Keratinocyte (primary cell): ENCODE measurements at regions not wholly inside any gene's neighbourhood (a gene's known extent, or its start where the extent isn't known, plus 50 kb on each side); places are given as distances from the start of the nearest gene placed in this dataset.

Experiments used
- DNase-seq: peaks from one replicate; pipeline ENCODE4 v3.0.0-alpha.2; 2011; ENCODE audit warnings: low read depth, missing footprints, low spot score
- FAIRE-seq: peaks from 2 replicates; lab custom pipeline; 2011; peaks lifted over from hg19 to GRCh38; lab: Jason Lieb, UNC
- H2AFZ ChIP-seq: 2 replicates; pipeline ENCODE4 v1.6.0; 2012; ENCODE audit warnings: low read length, control low read depth, inconsistent platforms; ENCODE audit not compliant: control insufficient read depth
- H3K27ac ChIP-seq: 2 replicates; pipeline ENCODE4 v1.5.1; 2011; ENCODE audit warnings: low read length; ENCODE audit not compliant: control insufficient read depth, insufficient read depth
- H3K27me3 ChIP-seq: 3 replicates; pipeline ENCODE4 v1.6.0; 2011; ENCODE audit warnings: low read length; ENCODE audit not compliant: control insufficient read depth, insufficient read depth; ENCODE audit errors: extremely low read depth
- H3K36me3 ChIP-seq, 2 experiments: 2 replicates in 1 of 2; 3 replicates in 1 of 2; pipeline ENCODE4 v1.5.1; 2011; ENCODE audit warnings: low read length in 2 of 2, mild to moderate bottlenecking in 1 of 2; ENCODE audit not compliant: control insufficient read depth in 2 of 2, insufficient read depth in 2 of 2; ENCODE audit errors: extremely low read depth in 1 of 2
- H3K4me1 ChIP-seq: 3 replicates; pipeline ENCODE4 v1.5.1; 2011; ENCODE audit warnings: low read length; ENCODE audit not compliant: control insufficient read depth, insufficient read depth; ENCODE audit errors: extremely low read depth
- H3K4me2 ChIP-seq: 3 replicates; pipeline ENCODE4 v1.6.0; 2011; ENCODE audit warnings: low read depth, low read length; ENCODE audit not compliant: control insufficient read depth, insufficient read depth; ENCODE audit errors: extremely low read depth
- H3K4me3 ChIP-seq, 3 experiments: fragments of 200-600 bp in 1 of 3; sonication (generic) in 1 of 3; 2 replicates in 2 of 3; 3 replicates in 1 of 3; pipeline ENCODE4 v1.5.1; 2011 to 2016; ENCODE audit warnings: low read length in 3 of 3, mild to moderate bottlenecking in 3 of 3, control low read depth in 2 of 3, inconsistent platforms in 1 of 3, low read depth in 1 of 3, mixed read lengths in 1 of 3, mixed run types in 1 of 3, moderate library complexity in 1 of 3; ENCODE audit not compliant: control insufficient read depth in 2 of 3, insufficient read depth in 2 of 3; ENCODE audit errors: extremely low read depth in 1 of 3
- H3K79me2 ChIP-seq: 2 replicates; pipeline ENCODE4 v1.6.0; 2012; ENCODE audit warnings: low read length; ENCODE audit not compliant: control insufficient read depth, insufficient read depth
- H3K9ac ChIP-seq: 3 replicates; pipeline ENCODE4 v1.6.0; 2011; ENCODE audit warnings: low read length; ENCODE audit not compliant: control insufficient read depth, insufficient read depth; ENCODE audit errors: extremely low read depth
- H3K9me1 ChIP-seq: 3 replicates; pipeline ENCODE4 v1.6.0; 2011; ENCODE audit warnings: low read length; ENCODE audit not compliant: control insufficient read depth, insufficient read depth; ENCODE audit errors: extremely low read depth
- H3K9me3 ChIP-seq: 2 replicates; pipeline ENCODE4 v1.5.1; 2012; ENCODE audit warnings: low read depth, low read length; ENCODE audit not compliant: control insufficient read depth
- H4K20me1 ChIP-seq: 3 replicates; pipeline ENCODE4 v1.6.0; 2011; ENCODE audit warnings: low read length; ENCODE audit not compliant: control insufficient read depth, insufficient read depth; ENCODE audit errors: extremely low read depth
- EZH2 ChIP-seq: IDR thresholded peaks from one replicate; pipeline ENCODE4 v1.6.1; 2012; ENCODE audit warnings: inconsistent platforms, mild to moderate bottlenecking, low read length, moderate library complexity
- dilution Hi-C: fragments of 300-500 bp; cut with MboI; formaldehyde crosslinking; loops from one replicate; pipeline ENCODE4 v1.7.0; 2020; ENCODE audit warnings: low sequenced_read_pairs; ENCODE audit not compliant: extremely low pct_ligation_motif_present
- TF ChIP-seq, protein P1 (sequence below), 3 experiments: IDR thresholded peaks in 1 of 3; conservative IDR thresholded peaks in 1 of 3; optimal IDR thresholded peaks in 1 of 3; 2 replicates in 2 of 3; 3 replicates in 1 of 3; pipeline versions ENCODE3 to v1.5.1; 2011; ENCODE audit warnings: low read length in 3 of 3, mild to moderate bottlenecking in 3 of 3, moderate library complexity in 2 of 3, control low read depth in 1 of 3, inconsistent platforms in 1 of 3; ENCODE audit not compliant: insufficient read depth in 2 of 3; ENCODE audit errors: extremely low read depth in 1 of 3

DNA sequence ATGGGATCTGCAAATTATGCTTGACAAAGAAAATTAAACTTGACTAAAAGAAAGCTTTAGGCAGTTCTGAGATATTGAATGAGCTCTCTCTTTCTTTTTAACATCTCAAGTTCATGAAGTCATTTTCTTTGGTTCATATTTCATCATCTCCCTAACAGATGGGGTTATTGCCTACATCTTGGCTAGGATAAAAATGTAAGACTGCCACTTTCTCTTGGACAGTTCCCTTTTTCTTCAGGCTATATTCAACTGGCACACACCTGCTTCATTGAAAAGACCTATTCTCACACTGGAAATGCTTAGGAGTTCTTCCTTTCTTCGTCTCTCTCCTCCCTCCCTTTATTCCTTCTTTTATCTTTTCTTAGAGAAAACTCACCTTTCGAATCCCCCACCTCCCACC lies 355.9 kb upstream of the SEL1L start:
- dilution Hi-C loops: no loop called here
- Histone ChIP-seq H2AFZ (no peak overlapping the region), H3K4me2 (no peak overlapping the region), H3K9me1 (no peaks in the 10 kb centered on the region), H3K27me3 (no peaks in the 10 kb centered on the region), H4K20me1 (no peaks in the 10 kb centered on the region), H3K79me2 (no peaks in the 10 kb centered on the region), H3K36me3 (no peaks in the 10 kb centered on the region), H3K4me1 (no peaks in the 10 kb centered on the region), H3K9me3 (no peaks in the 10 kb centered on the region), H3K27ac (no peak overlapping the region), H3K4me3 (no peak overlapping the region), H3K9ac (no peak overlapping the region)
- no peak for FAIRE-seq
- DNase-seq: no peak
- TF ChIP-seq, protein P1, sequence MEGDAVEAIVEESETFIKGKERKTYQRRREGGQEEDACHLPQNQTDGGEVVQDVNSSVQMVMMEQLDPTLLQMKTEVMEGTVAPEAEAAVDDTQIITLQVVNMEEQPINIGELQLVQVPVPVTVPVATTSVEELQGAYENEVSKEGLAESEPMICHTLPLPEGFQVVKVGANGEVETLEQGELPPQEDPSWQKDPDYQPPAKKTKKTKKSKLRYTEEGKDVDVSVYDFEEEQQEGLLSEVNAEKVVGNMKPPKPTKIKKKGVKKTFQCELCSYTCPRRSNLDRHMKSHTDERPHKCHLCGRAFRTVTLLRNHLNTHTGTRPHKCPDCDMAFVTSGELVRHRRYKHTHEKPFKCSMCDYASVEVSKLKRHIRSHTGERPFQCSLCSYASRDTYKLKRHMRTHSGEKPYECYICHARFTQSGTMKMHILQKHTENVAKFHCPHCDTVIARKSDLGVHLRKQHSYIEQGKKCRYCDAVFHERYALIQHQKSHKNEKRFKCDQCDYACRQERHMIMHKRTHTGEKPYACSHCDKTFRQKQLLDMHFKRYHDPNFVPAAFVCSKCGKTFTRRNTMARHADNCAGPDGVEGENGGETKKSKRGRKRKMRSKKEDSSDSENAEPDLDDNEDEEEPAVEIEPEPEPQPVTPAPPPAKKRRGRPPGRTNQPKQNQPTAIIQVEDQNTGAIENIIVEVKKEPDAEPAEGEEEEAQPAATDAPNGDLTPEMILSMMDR (optimal IDR thresholded peaks at IDR 0.05 in 1 of 3, IDR thresholded peaks at IDR 0.05 in 1 of 3, conservative IDR thresholded peaks at IDR 0.05 in 1 of 3; ENCODE audit: extremely low read depth in 1 of 3, insufficient read depth in 2 of 3, low read length in 3 of 3): no peak
- no peak for TF ChIP-seq EZH2

DNA sequence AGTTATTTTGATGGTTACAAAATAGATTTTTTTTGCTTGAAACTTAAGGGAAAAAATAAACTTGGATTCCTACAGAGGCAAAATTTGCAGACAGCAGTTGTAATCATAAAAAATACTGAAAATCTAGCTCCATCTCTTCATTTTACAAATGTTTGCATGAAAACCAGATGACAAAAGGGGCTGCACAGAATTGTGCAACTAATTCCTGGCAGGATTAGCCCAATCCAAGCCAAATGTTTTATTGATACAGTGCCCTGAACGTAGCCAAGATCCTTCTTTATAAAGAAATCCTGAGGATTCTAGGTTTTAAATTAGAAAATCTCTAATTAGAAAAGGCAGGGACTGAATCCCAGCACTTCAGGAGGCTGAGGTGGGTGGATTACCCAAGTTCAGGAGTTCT lies 356.4 kb upstream of the SEL1L start:
- Histone ChIP-seq H3K36me3 (no peaks in the 10 kb centered on the region), H3K4me2 (no peak overlapping the region), H3K27ac (no peak overlapping the region), H3K4me3 (no peak overlapping the region), H4K20me1 (no peaks in the 10 kb centered on the region), H3K4me1 (no peaks in the 10 kb centered on the region), H3K27me3 (no peaks in the 10 kb centered on the region), H3K9ac (no peak overlapping the region), H3K79me2 (no peaks in the 10 kb centered on the region), H3K9me1 (no peaks in the 10 kb centered on the region), H3K9me3 (no peaks in the 10 kb centered on the region), H2AFZ (no peak overlapping the region)
- TF ChIP-seq EZH2: no peak
- TF ChIP-seq, protein P1 (optimal IDR thresholded peaks at IDR 0.05 in 1 of 3, IDR thresholded peaks at IDR 0.05 in 1 of 3, conservative IDR thresholded peaks at IDR 0.05 in 1 of 3; ENCODE audit: extremely low read depth in 1 of 3, insufficient read depth in 2 of 3, low read length in 3 of 3): no peak
- dilution Hi-C loops: no loop called here
- DNase-seq (no peak), FAIRE-seq (no peak)
